Mesothelial cell of epicardium (in vitro differentiated cells): ENCODE measurements at regions not wholly inside any gene's neighbourhood (a gene's known extent, or its start where the extent isn't known, plus 50 kb on each side); places are given as distances from the start of the nearest gene placed in this dataset.

ENCODE experiments used
- DNase-seq, 2 experiments: peaks; one replicate each; pipeline ENCODE4 v3.0.0; 2021; ENCODE audit warnings: low spot score in 2 of 2; ENCODE audit not compliant: unreplicated experiment in 2 of 2
- H3K27ac Mint-ChIP-seq: 2 replicates; pipeline ENCODE4 v1.8.0; 2021; ENCODE audit warnings: mixed read lengths
- H3K27me3 Mint-ChIP-seq: 2 replicates; pipeline ENCODE4 v1.8.0; 2021; ENCODE audit warnings: low read depth, mixed read lengths
- H3K36me3 Mint-ChIP-seq: 2 replicates; pipeline ENCODE4 v1.8.0; 2021; ENCODE audit warnings: mixed read lengths
- H3K4me1 Mint-ChIP-seq: 2 replicates; pipeline ENCODE4 v1.8.0; 2021; ENCODE audit warnings: mixed read lengths
- H3K4me3 Mint-ChIP-seq: 2 replicates; pipeline ENCODE4 v1.8.0; 2021; ENCODE audit warnings: mild to moderate bottlenecking, moderate library complexity, mixed read lengths
- H3K9me3 Mint-ChIP-seq: 2 replicates; pipeline ENCODE4 v1.8.0; 2021; ENCODE audit warnings: mixed read lengths
- CTCF ChIP-seq: fragments of 200-600 bp; sonication (generic); IDR thresholded peaks from one replicate; pipeline ENCODE4 v1.5.0; 2021; ENCODE audit warnings: antibody characterized with exemption; ENCODE audit not compliant: unreplicated experiment

- Mint-ChIP-seq H3K27ac (no peak overlapping the region), H3K4me3 (no peak overlapping the region), H3K27me3 (no peaks in the 10 kb centered on the region), H3K36me3 (no peaks in the 10 kb centered on the region), H3K9me3 (peaks cover 5% of the 10 kb centered on the region), H3K4me1 (peaks cover 8% of the 10 kb centered on the region)
- no peak for TF ChIP-seq CTCF
- DNase-seq = no peak
These were observed 104.9 kb upstream of the TSHZ2 start for GRCh38 chr20:52867305-52867704.

- no peak for DNase-seq
- Mint-ChIP-seq H3K4me1 (peaks cover 8% of the 10 kb centered on the region), H3K4me3 (no peak overlapping the region), H3K9me3 (peaks cover 5% of the 10 kb centered on the region), H3K27me3 (no peaks in the 10 kb centered on the region), H3K36me3 (no peaks in the 10 kb centered on the region), H3K27ac (no peak overlapping the region)
- TF ChIP-seq CTCF = no peak
These were observed 107.1 kb upstream of the TSHZ2 start for GRCh38 chr20:52864916-52865605.

GRCh38 chr20:52859156-52859876, 112.8 kb upstream of the TSHZ2 start:
- DNase-seq = no peak
- no peak for TF ChIP-seq CTCF
- H3K4me1 Mint-ChIP-seq = peaks cover 12% of the 10 kb centered on the region
- H3K27ac Mint-ChIP-seq = no peak overlapping the region
- H3K27me3 Mint-ChIP-seq = peaks cover 1% of the 10 kb centered on the region
- H3K9me3 Mint-ChIP-seq = peaks cover 9% of the 10 kb centered on the region
- peaks cover 3% of the 10 kb centered on the region for H3K36me3 Mint-ChIP-seq
- no peak overlapping the region for H3K4me3 Mint-ChIP-seq

GRCh38 chr20:52852714-52853113, 119.4 kb upstream of the TSHZ2 start:
- Mint-ChIP-seq H3K27me3 (peaks cover 4% of the 10 kb centered on the region), H3K4me1 (peaks cover 14% of the 10 kb centered on the region), H3K36me3 (peaks cover 3% of the 10 kb centered on the region)

GRCh38 chr20:52847731-52848359, 124.3 kb upstream of the TSHZ2 start:
- Mint-ChIP-seq H3K27me3 (peaks cover 15% of the 10 kb centered on the region), H3K4me1 (peaks cover 9% of the 10 kb centered on the region), H3K27ac (no peak overlapping the region), H3K36me3 (no peaks in the 10 kb centered on the region), H3K4me3 (no peak overlapping the region), H3K9me3 (peaks cover 7% of the 10 kb centered on the region)
- TF ChIP-seq CTCF = no peak
- DNase-seq = no peak

More at GRCh38 chr20:52852714-52853113, 119.4 kb upstream of the TSHZ2 start:
- Mint-ChIP-seq H3K4me3 (no peak overlapping the region), H3K9me3 (peaks cover 16% of the 10 kb centered on the region), H3K27ac (no peak overlapping the region)
- no peak for DNase-seq
- no peak for TF ChIP-seq CTCF
